HepG2 (cell line): ENCODE measurements at regions not wholly inside any gene's neighbourhood (a gene's known extent, or its start where the extent isn't known, plus 50 kb on each side); places are given as distances from the start of the nearest gene placed in this dataset.

Source experiments
- ATAC-seq: fragments of 200-7000 bp; cut with Tn5 transposase; 3 replicates; pipeline ENCODE4 v1.9.1; 2020; ENCODE audit warnings: mild to moderate bottlenecking, moderate library complexity
- BruUV-seq: library from RNA; stranded (reverse); fragments of 400-500 nt; replicated peaks from 2 replicates; lab custom pipeline; 2021; lab: Mats Ljungman, UMichigan
- CTCF ChIA-PET: fragments of 300-600 bp; formaldehyde crosslinking; extraction: SDS; loops from one replicate; lab custom pipeline; 2021; ENCODE audit warnings: low total read pairs, inconsistent platforms, low intra/inter-chr PET ratio; lab: Yijun Ruan, JAX
- POLR2A ChIA-PET: fragments of 350-600 bp; sonication (Branson Sonifier 250); formaldehyde crosslinking; loops from one replicate; lab custom pipeline; 2020; ENCODE audit warnings: antibody characterized with exemption, inconsistent platforms; lab: Yijun Ruan, JAX
- DNase-seq: peaks from one replicate; pipeline ENCODE4 v3.0.0-alpha.2; 2015; ENCODE audit warnings: low spot score
- FAIRE-seq: peaks from 3 replicates; lab custom pipeline; 2011; peaks lifted over from hg19 to GRCh38; lab: Jason Lieb, UNC
- H2AFZ ChIP-seq: one replicate; pipeline ENCODE4 v1.6.1; 2011; ENCODE audit warnings: low read length, inconsistent platforms
- H3K27ac ChIP-seq: fragments of 300-600 bp; 3 replicates; pipeline ENCODE4 v1.8.0; 2011; ENCODE audit warnings: mixed run types, mild to moderate bottlenecking, mixed read lengths, low read length, inconsistent platforms; ENCODE audit not compliant: insufficient read depth; ENCODE audit errors: extremely low read length
- H3K27me3 ChIP-seq, 2 experiments: fragments of 200-600 bp in 1 of 2; 2 replicates in 1 of 2; 3 replicates in 1 of 2; pipeline versions ENCODE4 v1.6.0 to v1.8.0; 2011; ENCODE audit warnings: low read length in 2 of 2, mild to moderate bottlenecking in 2 of 2, moderate library complexity in 2 of 2, inconsistent platforms in 1 of 2; ENCODE audit not compliant: insufficient read depth in 2 of 2, control insufficient read depth in 1 of 2
- H3K36me3 ChIP-seq, 2 experiments: fragments of 200-600 bp in 1 of 2; replicated peaks in 1 of 2; 2 replicates in 1 of 2; 3 replicates in 1 of 2; pipeline versions ENCODE4 v1.5.1 to v1.8.0; 2011; ENCODE audit warnings: low read length in 2 of 2, inconsistent platforms in 1 of 2; ENCODE audit not compliant: insufficient read depth in 2 of 2, control insufficient read depth in 1 of 2
- H3K4me1 ChIP-seq: 2 replicates; pipeline ENCODE4 v1.5.1; 2012; ENCODE audit warnings: low read length, inconsistent platforms; ENCODE audit not compliant: insufficient read depth
- H3K4me2 ChIP-seq: 2 replicates; pipeline ENCODE4 v1.6.0; 2011; ENCODE audit warnings: low read depth, low read length, inconsistent platforms
- H3K4me3 ChIP-seq, 3 experiments: fragments of 200-600 bp in 1 of 3; sonication (generic), shearing (Covaris generic) in 1 of 3; replicated peaks in 1 of 3; 2 replicates each; pipeline ENCODE4 v1.5.1; 2011 to 2016; ENCODE audit warnings: low read length in 3 of 3, inconsistent platforms in 2 of 3, low read depth in 2 of 3, mild to moderate bottlenecking in 2 of 3, control low read depth in 1 of 3, mixed read lengths in 1 of 3; ENCODE audit not compliant: insufficient read depth in 1 of 3
- H3K79me2 ChIP-seq: one replicate; pipeline ENCODE4 v1.6.1; 2011; ENCODE audit warnings: low read length, inconsistent platforms; ENCODE audit not compliant: insufficient read depth
- H3K9ac ChIP-seq: 2 replicates; pipeline ENCODE4 v1.6.0; 2011; ENCODE audit warnings: mild to moderate bottlenecking, low read depth, low read length, inconsistent platforms; ENCODE audit not compliant: insufficient read depth
- H3K9me3 ChIP-seq: 2 replicates; pipeline ENCODE4 v1.5.1; 2012; ENCODE audit warnings: mild to moderate bottlenecking, low read length
- H4K20me1 ChIP-seq: 2 replicates; pipeline ENCODE4 v1.6.0; 2011; ENCODE audit warnings: inconsistent platforms, mild to moderate bottlenecking, low read length, moderate library complexity; ENCODE audit not compliant: insufficient read depth
- ADNP ChIP-seq: sonication (generic); formaldehyde crosslinking; IDR thresholded peaks from 2 replicates; pipeline ENCODE4 v1.4.0; 2020; ENCODE audit warnings: missing genetic modification reagents
- ARNT2 ChIP-seq: sonication (generic); formaldehyde crosslinking; IDR thresholded peaks from 2 replicates; pipeline ENCODE4 v1.8.0; 2022; ENCODE audit warnings: mild to moderate bottlenecking, low read depth, missing genetic modification reagents, moderate library complexity
- BRD4 ChIP-seq: sonication (generic); formaldehyde crosslinking; IDR thresholded peaks from 2 replicates; pipeline ENCODE4 v1.4.0; 2020; ENCODE audit warnings: missing genetic modification reagents
- FOXJ3 ChIP-seq: sonication (generic); formaldehyde crosslinking; IDR thresholded peaks from 2 replicates; pipeline ENCODE4 v1.4.0; 2020; ENCODE audit warnings: missing genetic modification reagents, mild to moderate bottlenecking, borderline replicate concordance
- IKZF1 ChIP-seq: fragments of 450-650 bp; IDR thresholded peaks from 2 replicates; pipeline ENCODE4 v1.7.1; 2016
- MAFF ChIP-seq: IDR thresholded peaks from 2 replicates; pipeline ENCODE4 v1.6.1; 2011; ENCODE audit warnings: low read depth, low read length, improper control_type of control experiment
- MAZ ChIP-seq, 2 experiments: sonication (generic) in 1 of 2; formaldehyde crosslinking in 1 of 2; IDR thresholded peaks; 2 replicates each; pipeline versions ENCODE4 v1.5.0 to v1.6.1; 2012 to 2020; ENCODE audit warnings: low read depth in 2 of 2, mild to moderate bottlenecking in 2 of 2, borderline replicate concordance in 1 of 2, improper control_type of control experiment in 1 of 2, low read length in 1 of 2, missing genetic modification reagents in 1 of 2, moderate library complexity in 1 of 2
- TFDP2 ChIP-seq: sonication (generic); formaldehyde crosslinking; IDR thresholded peaks from 2 replicates; pipeline ENCODE4 v1.4.0; 2020; ENCODE audit warnings: missing genetic modification reagents
- ZMAT5 ChIP-seq: sonication (generic); formaldehyde crosslinking; IDR thresholded peaks from 2 replicates; pipeline ENCODE4 v1.5.0; 2020; ENCODE audit warnings: mild to moderate bottlenecking, low read depth, missing genetic modification reagents, borderline replicate concordance
- ZNF296 ChIP-seq: sonication (generic); formaldehyde crosslinking; conservative IDR thresholded peaks from 2 replicates; pipeline ENCODE4 v1.5.0; 2020; ENCODE audit warnings: mild to moderate bottlenecking, missing genetic modification reagents
- ZNF414 ChIP-seq: sonication (generic); formaldehyde crosslinking; IDR thresholded peaks from 2 replicates; pipeline ENCODE4 v1.5.0; 2020; ENCODE audit warnings: missing genetic modification reagents
- WGBS: methylation state at CpG from one replicate; pipeline ENCODE4 v1.1.6; 2017; ENCODE audit warnings: low lambda C conversion rate; 5-methylcytosine and 5-hydroxymethylcytosine counted together
- in situ Hi-C: cut with HindIII; loops from 2 replicates; pipeline ENCODE4 v1.10.0; 2017; ENCODE audit warnings: low pct_unique_long_range_greater_than_20kb; ENCODE audit not compliant: extremely low pct_ligation_motif_present
- intact Hi-C: fragments of 100-400 bp; cut with micrococcal nuclease; formaldehyde crosslinking; loops from one replicate; pipeline ENCODE4 v1.10.0; 2022; ENCODE audit not compliant: unreplicated experiment
- TF ChIP-seq, protein P1 (sequence below): IDR thresholded peaks from 2 replicates; pipeline ENCODE4 v1.6.1; 2012; ENCODE audit warnings: inconsistent platforms
- TF ChIP-seq, protein P2 (sequence below): sonication (generic); formaldehyde crosslinking; conservative IDR thresholded peaks from 2 replicates; pipeline ENCODE4 v1.8.0; 2022; ENCODE audit warnings: low read depth, missing genetic modification reagents

- Histone ChIP-seq H3K4me3 (no peak overlapping the region), H3K9me3 (no peaks in the 10 kb centered on the region), H3K27ac (no peak overlapping the region), H3K4me2 (no peak overlapping the region), H3K4me1 (no peaks in the 10 kb centered on the region), H3K9ac (no peak overlapping the region), H3K79me2 (no peaks in the 10 kb centered on the region), H3K36me3 (no peaks in the 10 kb centered on the region), H4K20me1 (no peaks in the 10 kb centered on the region), H3K27me3 (no peaks in the 10 kb centered on the region), H2AFZ (no peak overlapping the region)
- FAIRE-seq: no peak
- in situ Hi-C loops (no loop called here), intact Hi-C loops (no loop called here)
- no peak for DNase-seq
- ATAC-seq: no peak
- no TSS peak for BruUV-seq
- CTCF ChIA-PET: no interaction called here
- no CpG with 5 or more reads among the region's 1 CpG for WGBS
- POLR2A ChIA-PET: no interaction called here
- no peak for TF ChIP-seq ZNF296 (CRISPR knock-in tag)
- no peak for TF ChIP-seq ZMAT5 (CRISPR knock-in tag)
- TF ChIP-seq, protein P1, sequence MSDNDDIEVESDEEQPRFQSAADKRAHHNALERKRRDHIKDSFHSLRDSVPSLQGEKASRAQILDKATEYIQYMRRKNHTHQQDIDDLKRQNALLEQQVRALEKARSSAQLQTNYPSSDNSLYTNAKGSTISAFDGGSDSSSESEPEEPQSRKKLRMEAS: no peak
- TF ChIP-seq BRD4: no peak
- TF ChIP-seq TFDP2 (CRISPR knock-in tag): no peak
- TF ChIP-seq, protein P2, sequence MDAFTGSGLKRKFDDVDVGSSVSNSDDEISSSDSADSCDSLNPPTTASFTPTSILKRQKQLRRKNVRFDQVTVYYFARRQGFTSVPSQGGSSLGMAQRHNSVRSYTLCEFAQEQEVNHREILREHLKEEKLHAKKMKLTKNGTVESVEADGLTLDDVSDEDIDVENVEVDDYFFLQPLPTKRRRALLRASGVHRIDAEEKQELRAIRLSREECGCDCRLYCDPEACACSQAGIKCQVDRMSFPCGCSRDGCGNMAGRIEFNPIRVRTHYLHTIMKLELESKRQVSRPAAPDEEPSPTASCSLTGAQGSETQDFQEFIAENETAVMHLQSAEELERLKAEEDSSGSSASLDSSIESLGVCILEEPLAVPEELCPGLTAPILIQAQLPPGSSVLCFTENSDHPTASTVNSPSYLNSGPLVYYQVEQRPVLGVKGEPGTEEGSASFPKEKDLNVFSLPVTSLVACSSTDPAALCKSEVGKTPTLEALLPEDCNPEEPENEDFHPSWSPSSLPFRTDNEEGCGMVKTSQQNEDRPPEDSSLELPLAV (CRISPR knock-in tag): no peak
- TF ChIP-seq MAZ (IDR thresholded peaks at IDR 0.05; ENCODE audit: borderline replicate concordance, low read depth, low read length): no peak
- TF ChIP-seq MAZ (CRISPR knock-in tag; IDR thresholded peaks at IDR 0.05; ENCODE audit: low read depth): no peak
- TF ChIP-seq MAFF: no peak
- TF ChIP-seq IKZF1: no peak
- TF ChIP-seq ARNT2 (CRISPR knock-in tag): no peak
- no peak for TF ChIP-seq ADNP (CRISPR knock-in tag)
- no peak for TF ChIP-seq ZNF414 (CRISPR knock-in tag)
- no peak for TF ChIP-seq FOXJ3 (CRISPR knock-in tag)
These were observed 57.9 kb downstream of the FANCF start for GRCh38 chr11:22567759-22568158.
